ENCODE measurements at regions not wholly inside any gene's neighbourhood (a gene's known extent, or its start where the extent isn't known, plus 50 kb on each side); places are given as distances from the start of the nearest gene placed in this dataset.
A peak's percentile ranks its signal among the peaks of the same experiment; 100 is the strongest.
"Not testable (repeated sequence)": the region's sequence is repeated elsewhere in the genome, so short reads cannot be mapped to it uniquely, and the experiment has no call there.

DNA sequence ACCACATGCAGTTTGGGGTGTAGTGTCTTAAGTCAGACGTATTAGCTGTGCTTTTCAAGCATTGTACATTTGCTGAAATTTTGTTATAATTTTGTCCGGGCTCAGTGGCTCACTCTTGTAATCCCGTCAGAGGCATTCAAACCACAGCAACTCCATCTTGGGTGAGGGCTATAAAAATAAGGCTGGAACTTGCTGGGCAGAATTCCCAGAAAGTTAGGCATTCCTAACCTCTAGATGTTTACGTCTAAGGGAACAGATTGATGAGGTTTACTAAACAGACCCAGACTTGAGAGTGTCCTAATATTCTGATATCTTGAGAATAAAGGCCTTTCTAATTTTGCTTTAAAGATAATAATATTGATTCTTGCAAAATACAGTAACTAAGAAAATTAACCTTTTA, 957.8 kb downstream of the NXPH1 start:
- no peaks in the 10 kb centered on the region for H3K27me3 Mint-ChIP-seq (ENCODE audit: low read depth, unreplicated experiment)

DNA sequence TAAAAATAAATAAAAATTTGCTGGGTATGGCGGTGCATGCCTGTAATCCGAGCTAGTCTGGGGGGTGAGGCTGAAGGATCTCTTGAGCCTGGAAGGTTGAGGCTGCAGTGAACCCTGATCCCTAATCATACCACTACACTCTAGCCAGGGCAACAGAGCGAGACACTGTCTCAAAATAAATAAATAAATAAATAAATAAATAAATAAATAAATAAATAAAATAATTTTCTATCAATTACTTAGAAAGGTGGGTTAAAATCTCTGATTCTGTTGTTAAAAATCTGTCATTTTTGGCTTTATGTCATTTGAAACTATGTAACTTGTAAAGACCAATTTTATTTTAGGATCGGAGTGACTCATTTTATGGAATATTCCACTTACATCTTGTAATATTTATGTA, 958.6 kb downstream of the NXPH1 start:
- Histone ChIP-seq H3K4me2 (ENCODE audit: low read length) (no peak overlapping the region), H4K20me1 (ENCODE audit: insufficient read depth, low read length) (no peaks in the 10 kb centered on the region), H3K36me3 (ENCODE audit: insufficient read depth, low read length) (no peaks in the 10 kb centered on the region), H3K27ac (ENCODE audit: low read depth, low read length) (no peak overlapping the region), H3K9ac (ENCODE audit: low read length) (no peak overlapping the region), H3K9me3 (ENCODE audit: insufficient read depth, low read depth, low read length) (peaks cover 4% of the 10 kb centered on the region), H3K79me2 (ENCODE audit: insufficient read depth, low read length) (no peaks in the 10 kb centered on the region), H3K4me3 (ENCODE audit: insufficient read depth, low read depth, low read length) (no peak overlapping the region), H3K4me1 (ENCODE audit: insufficient read depth, low read length) (no peaks in the 10 kb centered on the region), H3K27me3 (ENCODE audit: insufficient read depth, low read length) (no peaks in the 10 kb centered on the region), H2AFZ (ENCODE audit: low read depth, low read length) (no peak overlapping the region)
- FAIRE-seq (no peak), DNase-seq (ENCODE audit: low read depth) (no peak)
- no peak overlapping the region for H3K27ac Mint-ChIP-seq (ENCODE audit: unreplicated experiment)
- TF ChIP-seq, protein P1, sequence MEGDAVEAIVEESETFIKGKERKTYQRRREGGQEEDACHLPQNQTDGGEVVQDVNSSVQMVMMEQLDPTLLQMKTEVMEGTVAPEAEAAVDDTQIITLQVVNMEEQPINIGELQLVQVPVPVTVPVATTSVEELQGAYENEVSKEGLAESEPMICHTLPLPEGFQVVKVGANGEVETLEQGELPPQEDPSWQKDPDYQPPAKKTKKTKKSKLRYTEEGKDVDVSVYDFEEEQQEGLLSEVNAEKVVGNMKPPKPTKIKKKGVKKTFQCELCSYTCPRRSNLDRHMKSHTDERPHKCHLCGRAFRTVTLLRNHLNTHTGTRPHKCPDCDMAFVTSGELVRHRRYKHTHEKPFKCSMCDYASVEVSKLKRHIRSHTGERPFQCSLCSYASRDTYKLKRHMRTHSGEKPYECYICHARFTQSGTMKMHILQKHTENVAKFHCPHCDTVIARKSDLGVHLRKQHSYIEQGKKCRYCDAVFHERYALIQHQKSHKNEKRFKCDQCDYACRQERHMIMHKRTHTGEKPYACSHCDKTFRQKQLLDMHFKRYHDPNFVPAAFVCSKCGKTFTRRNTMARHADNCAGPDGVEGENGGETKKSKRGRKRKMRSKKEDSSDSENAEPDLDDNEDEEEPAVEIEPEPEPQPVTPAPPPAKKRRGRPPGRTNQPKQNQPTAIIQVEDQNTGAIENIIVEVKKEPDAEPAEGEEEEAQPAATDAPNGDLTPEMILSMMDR (IDR thresholded peaks at IDR 0.05; ENCODE audit: insufficient read depth, low read depth, low read length): no peak
- TF ChIP-seq EZH2 (IDR thresholded peaks at IDR 0.05; ENCODE audit: insufficient read depth, low read length): no peak
- H3K4me1 Mint-ChIP-seq (ENCODE audit: low read depth, unreplicated experiment): no peaks in the 10 kb centered on the region
- no peak overlapping the region for H3K4me3 Mint-ChIP-seq (ENCODE audit: unreplicated experiment)
- no peaks in the 10 kb centered on the region for H3K27me3 Mint-ChIP-seq (ENCODE audit: low read depth, unreplicated experiment)
- H3K36me3 Mint-ChIP-seq (ENCODE audit: low read depth, unreplicated experiment): no peaks in the 10 kb centered on the region
- H3K9me3 Mint-ChIP-seq (ENCODE audit: unreplicated experiment): peaks cover 12% of the 10 kb centered on the region

More for the DNA sequence above, 957.8 kb downstream of the NXPH1 start:
- H3K27ac Mint-ChIP-seq (ENCODE audit: unreplicated experiment): no peak overlapping the region
- Histone ChIP-seq H3K9ac (ENCODE audit: low read length) (no peak overlapping the region), H3K79me2 (ENCODE audit: insufficient read depth, low read length) (no peaks in the 10 kb centered on the region), H3K9me3 (ENCODE audit: insufficient read depth, low read depth, low read length) (peaks cover 4% of the 10 kb centered on the region), H2AFZ (ENCODE audit: low read depth, low read length) (no peak overlapping the region), H3K36me3 (ENCODE audit: insufficient read depth, low read length) (no peaks in the 10 kb centered on the region), H3K27ac (ENCODE audit: low read depth, low read length) (no peak overlapping the region), H3K4me2 (ENCODE audit: low read length) (no peak overlapping the region), H3K27me3 (ENCODE audit: insufficient read depth, low read length) (no peaks in the 10 kb centered on the region), H3K4me3 (ENCODE audit: insufficient read depth, low read depth, low read length) (no peak overlapping the region), H3K4me1 (ENCODE audit: insufficient read depth, low read length) (no peaks in the 10 kb centered on the region), H4K20me1 (ENCODE audit: insufficient read depth, low read length) (no peaks in the 10 kb centered on the region)
- no peak for TF ChIP-seq EZH2 (IDR thresholded peaks at IDR 0.05; ENCODE audit: insufficient read depth, low read length)
- H3K36me3 Mint-ChIP-seq (ENCODE audit: low read depth, unreplicated experiment): no peaks in the 10 kb centered on the region
- no peak for FAIRE-seq
- DNase-seq (ENCODE audit: low read depth): peak; percentile 73
- H3K4me1 Mint-ChIP-seq (ENCODE audit: low read depth, unreplicated experiment): no peaks in the 10 kb centered on the region
- no peak overlapping the region for H3K4me3 Mint-ChIP-seq (ENCODE audit: unreplicated experiment)
- peaks cover 12% of the 10 kb centered on the region for H3K9me3 Mint-ChIP-seq (ENCODE audit: unreplicated experiment)

DNA sequence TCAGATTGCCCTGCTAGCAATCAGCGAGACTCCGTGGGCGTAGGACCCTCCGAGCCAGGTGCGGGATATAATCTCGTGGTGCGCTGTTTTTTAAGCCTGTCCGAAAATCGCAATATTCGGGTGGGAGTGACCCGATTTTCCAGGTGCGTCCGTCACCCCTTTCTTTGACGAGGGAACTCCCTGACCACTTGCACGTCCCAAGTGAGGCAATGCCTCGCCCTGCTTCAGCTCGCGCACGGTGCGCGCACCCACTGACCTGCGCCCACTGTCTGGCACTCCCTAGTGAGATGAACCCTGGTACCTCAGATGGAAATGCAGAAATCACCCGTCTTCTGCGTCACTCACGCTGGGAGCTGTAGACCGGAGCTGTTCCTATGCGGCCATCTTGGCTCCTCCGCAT, 971.0 kb downstream of the NXPH1 start:
- not testable (repeated sequence) for H2AFZ ChIP-seq (ENCODE audit: low read depth, low read length); H4K20me1 ChIP-seq (ENCODE audit: insufficient read depth, low read length); H3K4me1 ChIP-seq (ENCODE audit: insufficient read depth, low read length); H3K27me3 Mint-ChIP-seq (ENCODE audit: low read depth, unreplicated experiment); H3K27ac ChIP-seq (ENCODE audit: low read depth, low read length); H3K9me3 Mint-ChIP-seq (ENCODE audit: unreplicated experiment); H3K36me3 ChIP-seq (ENCODE audit: insufficient read depth, low read length); H3K27me3 ChIP-seq (ENCODE audit: insufficient read depth, low read length); H3K9ac ChIP-seq (ENCODE audit: low read length); H3K4me3 Mint-ChIP-seq (ENCODE audit: unreplicated experiment); H3K4me3 ChIP-seq (ENCODE audit: insufficient read depth, low read depth, low read length); H3K27ac Mint-ChIP-seq (ENCODE audit: unreplicated experiment); H3K79me2 ChIP-seq (ENCODE audit: insufficient read depth, low read length); FAIRE-seq; H3K9me3 ChIP-seq (ENCODE audit: insufficient read depth, low read depth, low read length); DNase-seq (ENCODE audit: low read depth); H3K4me2 ChIP-seq (ENCODE audit: low read length); H3K36me3 Mint-ChIP-seq (ENCODE audit: low read depth, unreplicated experiment)
- peaks cover 12% of the 10 kb centered on the region for H3K4me1 Mint-ChIP-seq (ENCODE audit: low read depth, unreplicated experiment)

DNA sequence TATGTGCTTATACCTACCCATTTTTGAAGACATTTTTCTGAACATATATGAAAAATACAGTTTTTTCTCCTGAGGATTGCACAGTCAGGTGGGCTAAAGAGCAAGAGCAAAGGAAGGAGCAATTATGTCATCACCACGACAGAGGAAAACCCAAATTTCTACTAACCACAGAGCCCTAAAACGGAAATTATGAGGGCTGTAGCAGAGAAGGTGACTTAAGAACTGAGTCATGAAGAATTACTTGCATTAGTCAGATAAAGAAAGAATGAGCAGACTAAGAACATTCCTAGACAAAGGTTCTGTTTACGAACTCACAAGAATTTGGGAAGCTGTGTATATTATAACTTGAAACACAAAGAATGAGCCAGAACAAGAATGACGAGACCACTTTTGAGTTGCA, 974.4 kb downstream of the NXPH1 start:
- no peaks in the 10 kb centered on the region for H3K9me3 ChIP-seq (ENCODE audit: insufficient read depth, low read depth, low read length)
- no peaks in the 10 kb centered on the region for H3K36me3 ChIP-seq (ENCODE audit: insufficient read depth, low read length)
- peak overlapping the region; percentile 40 for H3K27ac ChIP-seq (ENCODE audit: low read depth, low read length)
- peaks cover 2% of the 10 kb centered on the region for H3K4me1 ChIP-seq (ENCODE audit: insufficient read depth, low read length)
- no peak overlapping the region for H3K4me3 ChIP-seq (ENCODE audit: insufficient read depth, low read depth, low read length)
- peak; percentile 93 for DNase-seq (ENCODE audit: low read depth)
- H3K36me3 Mint-ChIP-seq (ENCODE audit: low read depth, unreplicated experiment): no peaks in the 10 kb centered on the region
- no peak overlapping the region for H2AFZ ChIP-seq (ENCODE audit: low read depth, low read length)
- no peaks in the 10 kb centered on the region for H3K9me3 Mint-ChIP-seq (ENCODE audit: unreplicated experiment)
- TF ChIP-seq EZH2 (IDR thresholded peaks at IDR 0.05; ENCODE audit: insufficient read depth, low read length): no peak
- TF ChIP-seq, protein P1 (IDR thresholded peaks at IDR 0.05; ENCODE audit: insufficient read depth, low read depth, low read length): no peak
- H3K4me2 ChIP-seq (ENCODE audit: low read length): peak overlapping the region; percentile 52
- H3K27ac Mint-ChIP-seq (ENCODE audit: unreplicated experiment): peak overlapping the region; percentile 87
- H3K4me1 Mint-ChIP-seq (ENCODE audit: low read depth, unreplicated experiment): peaks cover 12% of the 10 kb centered on the region
- no peak overlapping the region for H3K9ac ChIP-seq (ENCODE audit: low read length)
- no peaks in the 10 kb centered on the region for H3K27me3 ChIP-seq (ENCODE audit: insufficient read depth, low read length)
- FAIRE-seq: no peak
- H3K79me2 ChIP-seq (ENCODE audit: insufficient read depth, low read length): no peaks in the 10 kb centered on the region
- no peaks in the 10 kb centered on the region for H3K27me3 Mint-ChIP-seq (ENCODE audit: low read depth, unreplicated experiment)
- peak overlapping the region; percentile 4 for H3K4me3 Mint-ChIP-seq (ENCODE audit: unreplicated experiment)
- no peaks in the 10 kb centered on the region for H4K20me1 ChIP-seq (ENCODE audit: insufficient read depth, low read length)

All from astrocyte (in vitro differentiated cells and primary cell).